ENCODE measurements at regions not wholly inside any gene's neighbourhood (a gene's known extent, or its start where the extent isn't known, plus 50 kb on each side); places are given as distances from the start of the nearest gene placed in this dataset.

DNA sequence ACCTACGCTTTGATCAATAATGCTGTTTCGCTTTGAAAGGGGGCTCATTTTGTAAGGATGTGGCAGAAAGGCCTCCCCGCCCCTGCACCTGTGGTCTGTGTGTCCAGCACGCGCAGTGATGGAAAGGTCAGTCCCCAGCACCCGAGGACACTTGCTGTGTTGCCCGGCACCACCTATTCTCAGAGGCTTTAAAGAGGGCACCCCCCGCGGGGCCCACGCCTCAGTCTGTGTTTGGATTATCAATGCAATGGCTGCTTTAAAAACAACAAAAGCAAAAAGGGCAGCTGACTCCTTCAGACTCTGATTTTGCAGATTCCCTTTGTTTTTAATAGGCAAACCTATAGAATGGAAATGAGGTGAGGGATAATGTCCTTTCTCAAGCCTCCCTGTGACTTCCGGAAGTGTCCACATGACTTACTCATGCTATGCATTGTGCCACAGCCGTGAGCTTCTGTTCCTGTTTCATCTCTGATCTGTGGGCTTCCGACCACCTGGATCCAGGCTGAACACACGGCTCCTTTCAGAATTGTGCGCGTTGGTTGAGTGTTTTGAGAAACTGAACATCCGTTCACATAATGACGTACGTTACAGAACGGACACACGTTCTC lies 416.2 kb downstream of the IRX2 start:
- TF ChIP-seq, protein P1, sequence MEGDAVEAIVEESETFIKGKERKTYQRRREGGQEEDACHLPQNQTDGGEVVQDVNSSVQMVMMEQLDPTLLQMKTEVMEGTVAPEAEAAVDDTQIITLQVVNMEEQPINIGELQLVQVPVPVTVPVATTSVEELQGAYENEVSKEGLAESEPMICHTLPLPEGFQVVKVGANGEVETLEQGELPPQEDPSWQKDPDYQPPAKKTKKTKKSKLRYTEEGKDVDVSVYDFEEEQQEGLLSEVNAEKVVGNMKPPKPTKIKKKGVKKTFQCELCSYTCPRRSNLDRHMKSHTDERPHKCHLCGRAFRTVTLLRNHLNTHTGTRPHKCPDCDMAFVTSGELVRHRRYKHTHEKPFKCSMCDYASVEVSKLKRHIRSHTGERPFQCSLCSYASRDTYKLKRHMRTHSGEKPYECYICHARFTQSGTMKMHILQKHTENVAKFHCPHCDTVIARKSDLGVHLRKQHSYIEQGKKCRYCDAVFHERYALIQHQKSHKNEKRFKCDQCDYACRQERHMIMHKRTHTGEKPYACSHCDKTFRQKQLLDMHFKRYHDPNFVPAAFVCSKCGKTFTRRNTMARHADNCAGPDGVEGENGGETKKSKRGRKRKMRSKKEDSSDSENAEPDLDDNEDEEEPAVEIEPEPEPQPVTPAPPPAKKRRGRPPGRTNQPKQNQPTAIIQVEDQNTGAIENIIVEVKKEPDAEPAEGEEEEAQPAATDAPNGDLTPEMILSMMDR (IDR thresholded peaks at IDR 0.05) = no peak
- H3K36me3 ChIP-seq = no peaks in the 10 kb centered on the region
- H3K4me3 ChIP-seq = no peak overlapping the region
- no peak for DNase-seq
- intact Hi-C loops (cut with DNase I) = no loop called here
- no peaks in the 10 kb centered on the region for H3K4me1 ChIP-seq
- no peaks in the 10 kb centered on the region for H3K9me3 ChIP-seq
- H3K27me3 ChIP-seq (ENCODE audit: low read depth) = no peaks in the 10 kb centered on the region
- ATAC-seq = no peak
- H3K27ac ChIP-seq = no peak overlapping the region

DNA sequence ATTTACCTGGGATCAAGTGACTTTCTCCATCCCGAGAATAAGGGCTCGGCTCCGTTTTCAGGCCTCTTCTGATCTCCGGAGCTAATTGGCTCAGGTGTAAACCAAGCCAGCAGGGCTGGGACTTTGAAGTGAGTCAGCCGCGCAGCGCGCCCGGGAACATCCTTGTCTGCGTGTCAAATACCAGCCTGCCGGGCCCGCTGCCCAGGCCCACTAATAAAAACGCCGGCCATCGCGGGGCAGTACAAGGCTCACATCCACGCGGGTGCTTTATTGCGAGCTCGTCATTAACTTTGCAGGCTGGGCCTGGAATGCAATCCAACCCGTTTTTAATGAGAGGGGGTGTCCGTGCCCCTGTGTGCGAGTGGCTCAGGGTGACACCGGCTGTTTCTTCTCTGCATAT lies 416.8 kb downstream of the IRX2 start:
- H3K4me1 ChIP-seq = no peaks in the 10 kb centered on the region
- DNase-seq (no peak), ATAC-seq (no peak)
- no peaks in the 10 kb centered on the region for H3K36me3 ChIP-seq
- H3K27ac ChIP-seq = no peak overlapping the region
- no peaks in the 10 kb centered on the region for H3K9me3 ChIP-seq
- TF ChIP-seq, protein P1 (IDR thresholded peaks at IDR 0.05) = no peak
- no peaks in the 10 kb centered on the region for H3K27me3 ChIP-seq (ENCODE audit: low read depth)
- intact Hi-C loops (cut with DNase I) = no loop called here
- H3K4me3 ChIP-seq = no peak overlapping the region

DNA sequence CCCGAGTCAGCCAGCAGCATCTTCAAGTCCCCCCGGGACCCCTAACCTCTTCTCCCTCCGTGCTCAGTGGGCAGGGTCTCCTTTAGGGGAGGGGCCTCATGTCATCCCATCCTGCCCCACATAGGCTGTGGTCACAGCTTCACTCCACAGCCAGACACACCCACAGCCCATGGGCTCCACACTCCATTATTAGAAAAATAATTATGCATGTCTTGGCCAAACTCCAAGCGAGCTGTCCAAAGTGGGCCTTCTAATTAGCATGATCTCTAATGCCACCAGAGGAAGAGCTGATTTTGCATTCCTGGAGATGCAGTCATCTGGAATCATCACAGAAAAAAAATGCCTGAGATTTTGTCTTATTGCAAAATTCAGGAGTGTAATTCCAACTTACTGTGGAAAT lies 418.2 kb downstream of the IRX2 start:
- ATAC-seq (no peak), DNase-seq (no peak)
- Histone ChIP-seq H3K27me3 (ENCODE audit: low read depth) (no peaks in the 10 kb centered on the region), H3K36me3 (no peaks in the 10 kb centered on the region), H3K27ac (no peak overlapping the region), H3K9me3 (no peaks in the 10 kb centered on the region), H3K4me3 (no peak overlapping the region), H3K4me1 (no peaks in the 10 kb centered on the region)
- TF ChIP-seq, protein P1 (IDR thresholded peaks at IDR 0.05) = no peak
- intact Hi-C loops (cut with DNase I) = no loop called here

DNA sequence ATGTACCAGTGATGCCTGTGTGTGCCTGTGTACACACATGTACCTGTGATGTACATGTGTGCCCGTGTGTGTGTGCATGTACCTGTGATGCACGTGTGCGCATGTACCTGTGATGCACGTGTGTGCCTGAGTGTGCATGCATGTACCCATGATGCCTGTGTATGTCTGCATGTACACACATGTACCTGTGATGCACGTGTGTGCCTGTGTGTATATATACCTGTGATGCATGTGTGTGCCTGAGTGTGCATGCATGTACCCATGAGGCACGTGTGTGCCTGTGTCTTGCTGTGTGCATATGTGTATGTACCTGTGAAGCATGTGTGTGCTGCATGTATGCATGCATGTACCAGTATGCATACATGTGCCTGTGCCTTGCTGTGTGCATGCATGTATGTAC lies 419.0 kb downstream of the IRX2 start:
- Histone ChIP-seq H3K9me3 (no peaks in the 10 kb centered on the region), H3K4me1 (no peaks in the 10 kb centered on the region), H3K4me3 (no peak overlapping the region), H3K27ac (no peak overlapping the region), H3K27me3 (ENCODE audit: low read depth) (no peaks in the 10 kb centered on the region), H3K36me3 (no peaks in the 10 kb centered on the region)
- ATAC-seq (no peak), DNase-seq (no peak)
- intact Hi-C loops (cut with DNase I) = no loop called here
- TF ChIP-seq, protein P1 (IDR thresholded peaks at IDR 0.05) = no peak

DNA sequence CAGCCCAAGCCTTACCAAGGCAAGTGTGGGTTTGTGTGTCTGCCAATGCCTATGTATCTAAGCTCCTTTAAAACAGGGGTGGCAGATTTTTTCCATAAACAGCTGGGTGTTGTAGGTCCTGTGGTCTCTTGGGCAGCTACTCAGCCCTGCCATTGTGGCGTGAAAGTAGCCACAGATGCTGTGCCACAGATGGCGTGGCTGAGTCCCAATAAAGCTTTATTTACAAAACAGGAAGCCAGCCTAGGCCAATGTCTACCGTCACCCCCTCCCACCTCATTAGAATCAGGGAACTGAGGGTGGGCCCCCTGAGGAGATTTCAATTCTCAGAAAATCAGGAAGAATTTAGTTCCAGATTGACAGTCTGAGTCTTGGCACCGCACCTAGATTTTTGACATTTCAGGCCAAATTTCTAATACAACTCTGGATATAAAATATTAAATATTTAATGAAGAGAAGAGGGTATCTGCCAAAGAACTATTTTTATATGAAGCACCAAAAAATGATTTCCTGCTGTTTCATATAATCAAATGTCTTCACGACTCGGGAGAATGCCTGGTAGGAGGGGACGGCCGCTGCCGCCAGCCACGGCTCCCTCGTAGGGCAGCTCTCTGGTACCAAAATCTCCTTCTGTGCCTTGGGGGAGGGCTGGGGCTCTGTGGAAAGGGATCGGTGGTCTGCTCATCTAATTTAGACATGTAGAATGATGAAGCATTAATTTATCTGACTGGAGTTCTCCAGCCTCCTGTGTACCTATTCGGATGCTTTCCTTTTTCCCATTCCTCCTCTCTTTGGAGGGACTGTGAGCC lies 420.9 kb downstream of the IRX2 start:
- TF ChIP-seq, protein P1 (IDR thresholded peaks at IDR 0.05) = no peak
- intact Hi-C loops (cut with DNase I) = no loop called here
- Histone ChIP-seq H3K4me3 (no peak overlapping the region), H3K36me3 (no peaks in the 10 kb centered on the region), H3K4me1 (no peaks in the 10 kb centered on the region), H3K9me3 (no peaks in the 10 kb centered on the region), H3K27me3 (ENCODE audit: low read depth) (no peaks in the 10 kb centered on the region), H3K27ac (no peak overlapping the region)
- no peak for DNase-seq
- ATAC-seq = no peak

All from lower lobe of right lung (tissue), 2 donors.